Neural crest cell (in vitro differentiated cells): ENCODE measurements at regions not wholly inside any gene's neighbourhood (a gene's known extent, or its start where the extent isn't known, plus 50 kb on each side); places are given as distances from the start of the nearest gene placed in this dataset.

Experiments
- DNase-seq: peaks from one replicate; pipeline ENCODE4 v3.0.0; 2021; ENCODE audit warnings: low read depth, mixed read lengths, low spot score
- H3K27ac Mint-ChIP-seq: one replicate; pipeline ENCODE4 v1.8.0; 2021; ENCODE audit warnings: mild to moderate bottlenecking, mixed read lengths; ENCODE audit not compliant: unreplicated experiment
- H3K27me3 Mint-ChIP-seq: 2 replicates; pipeline ENCODE4 v1.8.0; 2021; ENCODE audit warnings: low read depth, mild to moderate bottlenecking, mixed read lengths
- H3K36me3 Mint-ChIP-seq: 2 replicates; pipeline ENCODE4 v1.8.0; 2021; ENCODE audit warnings: low read depth, mild to moderate bottlenecking, mixed read lengths
- H3K4me1 Mint-ChIP-seq: 2 replicates; pipeline ENCODE4 v1.8.0; 2021; ENCODE audit warnings: mixed read lengths
- H3K4me3 Mint-ChIP-seq: one replicate; pipeline ENCODE4 v1.8.0; 2021; ENCODE audit warnings: mild to moderate bottlenecking, mixed read lengths
- H3K9me3 Mint-ChIP-seq: 2 replicates; pipeline ENCODE4 v1.8.0; 2021; ENCODE audit warnings: mixed read lengths
- CTCF ChIP-seq: fragments of 200-600 bp; sonication (generic); conservative IDR thresholded peaks from 2 replicates; pipeline ENCODE4 v1.5.0; 2021; ENCODE audit warnings: antibody characterized with exemption, mild to moderate bottlenecking

DNA sequence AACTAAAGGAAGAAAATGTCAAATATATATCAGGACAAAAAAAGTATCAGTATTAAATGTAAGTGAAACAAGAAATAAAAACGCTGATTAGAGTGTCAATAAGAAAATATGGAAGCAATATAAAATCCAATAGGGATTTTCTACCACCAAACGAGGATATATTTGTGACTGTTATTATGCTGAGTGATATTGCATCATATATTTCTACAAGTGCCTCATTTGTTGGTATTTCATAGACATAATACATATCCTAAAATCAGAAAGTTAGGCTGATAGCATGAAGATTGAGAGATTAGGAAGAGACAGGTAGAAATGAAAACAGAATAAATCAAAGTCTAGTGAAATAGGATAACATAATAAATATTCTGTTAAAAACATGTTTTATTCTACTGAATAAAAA is 429.2 kb upstream of the IRAK1BP1 start:
- Mint-ChIP-seq H3K4me3 (no peak overlapping the region), H3K9me3 (no peaks in the 10 kb centered on the region), H3K27me3 (no peaks in the 10 kb centered on the region), H3K36me3 (no peaks in the 10 kb centered on the region), H3K4me1 (no peaks in the 10 kb centered on the region), H3K27ac (no peak overlapping the region)
- no peak for TF ChIP-seq CTCF
- no peak for DNase-seq

GRCh38 chr6:78460711-78461110 is 406.6 kb upstream of the IRAK1BP1 start:
- Mint-ChIP-seq H3K9me3 (peaks cover 5% of the 10 kb centered on the region), H3K4me3 (no peak overlapping the region), H3K27ac (no peak overlapping the region), H3K4me1 (no peaks in the 10 kb centered on the region), H3K27me3 (no peaks in the 10 kb centered on the region), H3K36me3 (no peaks in the 10 kb centered on the region)
- no peak for TF ChIP-seq CTCF
- no peak for DNase-seq

DNA sequence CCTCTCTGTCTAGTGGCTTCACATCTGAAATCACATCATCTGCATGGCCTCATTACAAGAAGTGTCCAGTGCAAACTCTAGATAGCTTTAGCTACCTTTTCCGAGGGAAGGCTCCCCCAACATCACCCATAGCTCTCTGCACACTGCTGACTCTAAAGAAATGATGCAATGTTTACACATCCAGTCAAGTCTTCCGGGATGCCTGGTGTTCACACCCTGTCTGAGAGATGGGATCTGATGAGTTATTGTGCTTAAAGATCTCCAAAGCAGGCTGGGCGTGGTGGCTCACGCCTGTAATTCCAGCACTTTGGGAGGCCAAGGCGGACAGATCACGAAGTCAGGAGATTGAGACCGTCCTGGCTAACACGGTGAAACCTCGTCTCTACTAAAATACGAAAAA is 404.6 kb upstream of the IRAK1BP1 start:
- Mint-ChIP-seq H3K27me3 (no peaks in the 10 kb centered on the region), H3K4me1 (no peaks in the 10 kb centered on the region), H3K27ac (no peak overlapping the region), H3K9me3 (peaks cover 2% of the 10 kb centered on the region), H3K36me3 (no peaks in the 10 kb centered on the region), H3K4me3 (no peak overlapping the region)
- no peak for TF ChIP-seq CTCF
- DNase-seq: no peak

- no peak for TF ChIP-seq CTCF
- no peak overlapping the region for H3K27ac Mint-ChIP-seq
- H3K36me3 Mint-ChIP-seq: no peaks in the 10 kb centered on the region
- no peaks in the 10 kb centered on the region for H3K4me1 Mint-ChIP-seq
- no peak for DNase-seq
- peaks cover 5% of the 10 kb centered on the region for H3K9me3 Mint-ChIP-seq
- H3K4me3 Mint-ChIP-seq: no peak overlapping the region
- no peaks in the 10 kb centered on the region for H3K27me3 Mint-ChIP-seq
Observed at GRCh38 chr6:78465059-78465634, 402.2 kb upstream of the IRAK1BP1 start.

GRCh38 chr6:78476561-78476960 is 390.8 kb upstream of the IRAK1BP1 start:
- no peak for TF ChIP-seq CTCF
- H3K9me3 Mint-ChIP-seq: peaks cover 8% of the 10 kb centered on the region
- H3K27ac Mint-ChIP-seq: no peak overlapping the region
- no peaks in the 10 kb centered on the region for H3K27me3 Mint-ChIP-seq
- no peaks in the 10 kb centered on the region for H3K4me1 Mint-ChIP-seq
- DNase-seq: no peak
- no peak overlapping the region for H3K4me3 Mint-ChIP-seq
- no peaks in the 10 kb centered on the region for H3K36me3 Mint-ChIP-seq
